H1 (cell line): ENCODE measurements at regions not wholly inside any gene's neighbourhood (a gene's known extent, or its start where the extent isn't known, plus 50 kb on each side); places are given as distances from the start of the nearest gene placed in this dataset.

ENCODE experiments used
- CTCF ChIA-PET: fragments of 300-600 bp; sonication (Branson Sonifier 250); formaldehyde crosslinking; loops from one replicate; lab custom pipeline; 2021; ENCODE audit not compliant: partially characterized antibody; lab: Charles Lee
- POLR2A ChIA-PET: fragments of 300-600 bp; sonication (Branson Sonifier 250); formaldehyde crosslinking; loops from one replicate; lab custom pipeline; 2021; ENCODE audit warnings: inconsistent platforms; ENCODE audit not compliant: partially characterized antibody; lab: Charles Lee
- DNase-seq, 2 experiments: peaks; one replicate each; pipeline versions ENCODE4 v3.0.0 to v3.0.0-alpha.2; 2010 to 2022; ENCODE audit warnings: low spot score in 2 of 2, low read depth in 1 of 2, mixed read lengths in 1 of 2
- FAIRE-seq: peaks from 2 replicates; lab custom pipeline; 2011; peaks lifted over from hg19 to GRCh38; lab: Jason Lieb, UNC
- H2AFZ ChIP-seq: 2 replicates; pipeline ENCODE4 v1.8.1; 2012; ENCODE audit warnings: low read length, inconsistent platforms
- H2AK5ac ChIP-seq: 2 replicates; pipeline ENCODE4 v1.6.1; 2013; ENCODE audit warnings: low read depth, low read length
- H2BK120ac ChIP-seq: replicated peaks from 2 replicates; pipeline ENCODE3; 2013; ENCODE audit warnings: low read depth, low read length, inconsistent platforms
- H2BK12ac ChIP-seq: 2 replicates; pipeline ENCODE4 v1.6.1; 2013; ENCODE audit warnings: low read depth, low read length
- H2BK15ac ChIP-seq: 2 replicates; pipeline ENCODE4 v1.6.1; 2013; ENCODE audit warnings: low read length
- H2BK20ac ChIP-seq: 2 replicates; pipeline ENCODE4 v1.6.1; 2013; ENCODE audit warnings: low read length
- H2BK5ac ChIP-seq: 2 replicates; pipeline ENCODE4 v1.6.1; 2013; ENCODE audit warnings: low read depth, low read length
- H3K14ac ChIP-seq: 2 replicates; pipeline ENCODE4 v1.6.1; 2013; ENCODE audit warnings: inconsistent platforms; ENCODE audit not compliant: insufficient read length
- H3K18ac ChIP-seq: 2 replicates; pipeline ENCODE4 v1.6.1; 2013; ENCODE audit warnings: low read length; ENCODE audit errors: extremely low read depth
- H3K23ac ChIP-seq: 2 replicates; pipeline ENCODE4 v1.6.1; 2013; ENCODE audit warnings: inconsistent platforms; ENCODE audit not compliant: insufficient read length
- H3K23me2 ChIP-seq: 2 replicates; pipeline ENCODE4 v1.6.1; 2013; ENCODE audit warnings: low read depth, low read length
- H3K27ac ChIP-seq: 2 replicates; pipeline ENCODE4 v1.6.1; 2011; ENCODE audit warnings: low read depth, low read length, inconsistent platforms
- H3K27me3 ChIP-seq, 4 experiments: replicated peaks in 1 of 4; 1 replicate in 1 of 4; 2 replicates in 3 of 4; pipeline versions ENCODE4 v1.6.1 to v1.8.1; 2011 to 2013; ENCODE audit warnings: low read length in 3 of 4, mild to moderate bottlenecking in 3 of 4, inconsistent platforms in 2 of 4, mixed read lengths in 2 of 4, moderate library complexity in 1 of 4; ENCODE audit not compliant: control insufficient read depth in 3 of 4, insufficient read depth in 3 of 4; ENCODE audit errors: extremely low read depth in 1 of 4
- H3K36me3 ChIP-seq, 4 experiments: 2 replicates each; pipeline versions ENCODE4 v1.6.1 to v1.8.1; 2011 to 2013; ENCODE audit warnings: mild to moderate bottlenecking in 4 of 4, low read length in 3 of 4, moderate library complexity in 2 of 4, control low read depth in 1 of 4, inconsistent platforms in 1 of 4; ENCODE audit not compliant: insufficient read depth in 4 of 4, control insufficient read depth in 2 of 4
- H3K4ac ChIP-seq: replicated peaks from 2 replicates; pipeline ENCODE3; 2013; ENCODE audit warnings: low read length, low read depth, mixed read lengths, inconsistent platforms; ENCODE audit not compliant: insufficient read length
- H3K4me1 ChIP-seq, 4 experiments: replicated peaks in 1 of 4; 1 replicate in 1 of 4; 2 replicates in 3 of 4; pipeline versions ENCODE4 v1.6.1 to v1.8.1; 2011 to 2013; ENCODE audit warnings: low read length in 3 of 4, inconsistent platforms in 2 of 4, mixed read lengths in 1 of 4; ENCODE audit not compliant: insufficient read depth in 4 of 4, control insufficient read depth in 3 of 4
- H3K4me2 ChIP-seq, 2 experiments: 2 replicates each; pipeline versions ENCODE4 v1.6.1 to v1.8.1; 2011 to 2013; ENCODE audit warnings: low read depth in 2 of 2, low read length in 2 of 2, control low read depth in 1 of 2, inconsistent platforms in 1 of 2, mild to moderate bottlenecking in 1 of 2; ENCODE audit not compliant: insufficient read depth in 1 of 2
- H3K4me3 ChIP-seq, 4 experiments: fragments of 200-600, 300-600 bp in 1 of 4; sonication (generic), shearing (Covaris generic), sonication (Bioruptor Twin) in 1 of 4; 2 replicates each; pipeline versions ENCODE4 v1.5.1 to v1.8.1; 2011 to 2016; ENCODE audit warnings: low read length in 4 of 4, low read depth in 3 of 4, control low read depth in 2 of 4, inconsistent platforms in 2 of 4, mild to moderate bottlenecking in 2 of 4, mixed read lengths in 1 of 4, moderate library complexity in 1 of 4; ENCODE audit not compliant: insufficient read depth in 2 of 4; ENCODE audit errors: extremely low read depth in 1 of 4
- H3K56ac ChIP-seq: replicated peaks from 2 replicates; pipeline ENCODE3; 2013; ENCODE audit warnings: low read depth, mild to moderate bottlenecking, mixed read lengths, low read length, inconsistent platforms; ENCODE audit not compliant: insufficient read length
- H3K79me1 ChIP-seq: 2 replicates; pipeline ENCODE4 v1.6.1; 2013; ENCODE audit warnings: low read depth, low read length, control low read depth
- H3K79me2 ChIP-seq, 2 experiments: 2 replicates each; pipeline versions ENCODE4 v1.6.1 to v1.8.1; 2012 to 2013; ENCODE audit warnings: low read length in 2 of 2, mild to moderate bottlenecking in 2 of 2, inconsistent platforms in 1 of 2; ENCODE audit not compliant: insufficient read depth in 2 of 2, control insufficient read depth in 1 of 2
- H3K9ac ChIP-seq, 4 experiments: replicated peaks in 1 of 4; 1 replicate in 1 of 4; 2 replicates in 3 of 4; pipeline versions ENCODE4 v1.6.1 to v1.8.1; 2011 to 2013; ENCODE audit warnings: low read depth in 3 of 4, low read length in 3 of 4, control low read depth in 2 of 4, mild to moderate bottlenecking in 2 of 4, moderate library complexity in 2 of 4, inconsistent platforms in 1 of 4; ENCODE audit errors: extremely low read depth in 1 of 4
- H3K9me3 ChIP-seq, 2 experiments: 2 replicates each; pipeline versions ENCODE4 v1.6.1 to v1.8.1; 2012 to 2013; ENCODE audit warnings: mild to moderate bottlenecking in 2 of 2, moderate library complexity in 2 of 2, control low read depth in 1 of 2, inconsistent platforms in 1 of 2, low read depth in 1 of 2, low read length in 1 of 2, mixed read lengths in 1 of 2; ENCODE audit not compliant: insufficient read depth in 2 of 2
- H4K20me1 ChIP-seq, 2 experiments: replicated peaks in 1 of 2; 2 replicates each; pipeline versions ENCODE3 to v1.8.1; 2011 to 2013; ENCODE audit warnings: inconsistent platforms in 2 of 2, low read length in 2 of 2, mild to moderate bottlenecking in 1 of 2; ENCODE audit not compliant: insufficient read depth in 2 of 2, control insufficient read depth in 1 of 2
- H4K5ac ChIP-seq: 2 replicates; pipeline ENCODE4 v1.6.1; 2013; ENCODE audit warnings: low read length, low read depth, mixed read lengths, inconsistent platforms; ENCODE audit not compliant: insufficient read length
- H4K8ac ChIP-seq: 2 replicates; pipeline ENCODE4 v1.8.0; 2013; ENCODE audit warnings: mild to moderate bottlenecking, moderate library complexity, low read length, inconsistent platforms; ENCODE audit not compliant: insufficient read depth; ENCODE audit errors: extremely low read depth
- H4K91ac ChIP-seq: replicated peaks from 2 replicates; pipeline ENCODE3; 2013; ENCODE audit warnings: low read length, mixed read lengths, inconsistent platforms; ENCODE audit not compliant: insufficient read length
- CBX5 ChIP-seq: fragments of 300-800, 300-1000 bp; sonication (generic); IDR thresholded peaks from 2 replicates; pipeline ENCODE4 v1.7.1; 2016; ENCODE audit warnings: antibody characterized with exemption, low read length, low read depth
- KDM4A ChIP-seq: IDR thresholded peaks from one replicate; pipeline ENCODE4 v1.7.1; 2012; ENCODE audit warnings: low read depth, mild to moderate bottlenecking, moderate library complexity, low read length, inconsistent platforms; ENCODE audit not compliant: severe bottlenecking
- POLR2A ChIP-seq, 2 experiments: IDR thresholded peaks; 1 replicate in 1 of 2; 2 replicates in 1 of 2; pipeline ENCODE4 v1.6.1; 2011; ENCODE audit warnings: low read depth in 2 of 2, low read length in 2 of 2, mild to moderate bottlenecking in 2 of 2; ENCODE audit errors: control extremely low read depth in 1 of 2
- TAF7 ChIP-seq: optimal IDR thresholded peaks from 2 replicates; pipeline ENCODE3; 2011; ENCODE audit warnings: low read depth, mild to moderate bottlenecking, inconsistent platforms, low read length, moderate library complexity, borderline replicate concordance
- WGBS, 2 experiments: shearing (Covaris generic) in 1 of 2; methylation state at CpG; one replicate each; pipeline versions ENCODE4 v1.1.6 to v1.1.7; 2013 to 2015; ENCODE audit warnings: low lambda C conversion rate in 2 of 2, mixed read lengths in 2 of 2, inconsistent platforms in 1 of 2, low coverage in 1 of 2, missing lambda C conversion rate in 1 of 2; ENCODE audit not compliant: insufficient replicate concordance in 2 of 2, insufficient coverage in 1 of 2, insufficient read length in 1 of 2; ENCODE audit errors: extremely low coverage in 1 of 2, missing lambda C conversion rate in 1 of 2; 5-methylcytosine and 5-hydroxymethylcytosine counted together

DNA sequence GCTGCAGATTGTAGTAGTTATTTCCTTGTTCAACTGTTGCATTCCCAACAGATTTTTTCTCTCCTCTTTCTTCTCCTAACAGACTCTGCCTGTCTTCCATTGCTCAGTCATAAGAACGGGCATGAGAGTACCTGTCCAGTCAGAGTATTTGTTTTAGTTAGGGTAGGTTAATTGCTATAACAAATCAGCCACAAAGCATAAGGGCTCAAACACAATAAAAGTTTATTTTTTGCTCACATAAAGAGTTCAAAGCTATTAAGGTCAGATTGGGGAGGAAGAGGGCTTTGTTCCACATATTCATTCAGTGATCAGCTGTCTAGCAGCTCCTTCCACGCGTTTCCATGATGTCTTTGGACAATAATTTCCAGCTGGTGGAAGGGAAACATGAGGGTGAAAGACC lies 92.8 kb upstream of the PLXNC1 start:
- Histone ChIP-seq H3K4me1 (peaks cover 0 to 3% (median 0%) of the 10 kb centered on the region in 4 experiments; a peak in 2 of 7 replicates), H3K56ac (no peak overlapping the region), H4K91ac (no peak overlapping the region), H3K23me2 (no peaks in the 10 kb centered on the region), H4K8ac (no peak overlapping the region), H3K4ac (no peak overlapping the region), H2AK5ac (no peak overlapping the region), H3K27me3 (no peaks in the 10 kb centered on the region), H2BK20ac (no peak overlapping the region), H2BK5ac (no peak overlapping the region), H4K20me1 (no peaks in the 10 kb centered on the region), H3K79me2 (no peaks in the 10 kb centered on the region), H3K79me1 (no peaks in the 10 kb centered on the region), H4K5ac (no peak overlapping the region), H2BK12ac (no peak overlapping the region), H3K36me3 (no peaks in the 10 kb centered on the region), H3K4me2 (no peak overlapping the region), H3K18ac (no peak overlapping the region), H3K23ac (no peak overlapping the region), H3K27ac (no peak overlapping the region), H3K9me3 (peaks cover 5 to 13% of the 10 kb centered on the region in 2 experiments; a peak in 2 of 4 replicates), H3K4me3 (no peak overlapping the region), H3K9ac (no peak overlapping the region), H2AFZ (no peak overlapping the region), H2BK15ac (no peak overlapping the region), H3K14ac (no peak overlapping the region), H2BK120ac (no peak overlapping the region)
- ChIA-PET CTCF (interaction anchor here (1.8 to 2.6 kb wide), 2 partner anchors 20 to 47 kb away, joined by 6 to 10 read pairs; no protein-coding TSS in a partner anchor), POLR2A (no interaction called here)
- WGBS, 2 experiments: 87% methylated on average over 3 of the region's 3 CpGs; no CpG with 5 or more reads in 1 of the 2 experiments
- DNase-seq: no peak
- no peak for FAIRE-seq
- no peak for TF ChIP-seq POLR2A (IDR thresholded peaks at IDR 0.05; ENCODE audit: control extremely low read depth in 1 of 2, low read depth in 2 of 2, low read length in 2 of 2)
- TF ChIP-seq TAF7: no peak
- TF ChIP-seq CBX5: no peak
- no peak for TF ChIP-seq KDM4A
